ENCODE measurements at regions not wholly inside any gene's neighbourhood (a gene's known extent, or its start where the extent isn't known, plus 50 kb on each side); places are given as distances from the start of the nearest gene placed in this dataset.

DNA sequence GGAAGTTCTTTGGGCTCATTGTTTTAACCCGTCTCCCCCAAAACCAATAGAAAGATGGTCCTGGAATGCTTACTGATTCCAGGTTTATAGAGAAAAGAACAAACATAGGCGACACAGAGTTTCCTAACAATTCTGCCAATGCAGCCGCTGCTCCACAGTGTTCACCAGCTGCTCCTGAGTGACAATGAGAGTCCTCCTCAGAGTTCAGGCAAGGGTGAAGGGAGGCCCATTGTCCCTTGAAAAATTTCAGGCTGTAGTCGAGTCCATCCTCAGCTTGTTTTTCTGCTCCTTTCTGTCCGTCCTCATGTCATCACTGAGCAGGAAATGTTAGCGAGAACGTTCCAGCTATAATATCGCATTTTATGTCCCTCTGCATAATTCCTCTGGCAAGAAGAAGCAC is 537.6 kb downstream of the TCERG1L start:
- TF ChIP-seq CTCF (IDR thresholded peaks at IDR 0.05; ENCODE audit: insufficient read depth, low read length) (no peak), GABPA (IDR thresholded peaks at IDR 0.05; ENCODE audit: low read depth) (no peak), POLR2AphosphoS5 (IDR thresholded peaks at IDR 0.05; ENCODE audit: low read depth) (no peak)
